GM23248 (cell line): ENCODE measurements at regions not wholly inside any gene's neighbourhood (a gene's known extent, or its start where the extent isn't known, plus 50 kb on each side); places are given as distances from the start of the nearest gene placed in this dataset.

ENCODE experiments used
- DNase-seq: peaks from one replicate; pipeline ENCODE4 v3.0.0-alpha.2; 2015
- H2AFZ ChIP-seq: fragments of 200-600 bp; sonication (generic); 2 replicates; pipeline ENCODE4 v1.6.1; 2016; ENCODE audit warnings: antibody characterized with exemption
- H3F3A ChIP-seq: fragments of 200-600 bp; sonication (generic); 2 replicates; pipeline ENCODE4 v1.6.1; 2016; ENCODE audit warnings: mild to moderate bottlenecking, antibody characterized with exemption, mixed run types; ENCODE audit not compliant: insufficient read depth
- H3K27ac ChIP-seq: fragments of 200-600 bp; sonication (generic); 2 replicates; pipeline ENCODE4 v1.5.1; 2016; ENCODE audit warnings: mild to moderate bottlenecking
- H3K27me3 ChIP-seq: fragments of 200-600 bp; sonication (generic); replicated peaks from 2 replicates; pipeline ENCODE4 v1.6.1; 2016; ENCODE audit warnings: mild to moderate bottlenecking; ENCODE audit not compliant: insufficient read depth
- H3K36me3 ChIP-seq: fragments of 200-600 bp; sonication (generic); 2 replicates; pipeline ENCODE4 v1.6.1; 2016; ENCODE audit warnings: low read depth, mild to moderate bottlenecking
- H3K4me1 ChIP-seq: fragments of 200-600 bp; sonication (generic); 2 replicates; pipeline ENCODE4 v1.6.1; 2016; ENCODE audit warnings: mild to moderate bottlenecking; ENCODE audit not compliant: insufficient read depth
- H3K4me2 ChIP-seq: fragments of 200-600 bp; sonication (generic); one replicate; pipeline ENCODE4 v1.6.1; 2016; ENCODE audit warnings: mild to moderate bottlenecking; ENCODE audit not compliant: unreplicated experiment
- H3K4me3 ChIP-seq: fragments of 200-600 bp; sonication (generic); 2 replicates; pipeline ENCODE4 v1.5.1; 2016; ENCODE audit warnings: mild to moderate bottlenecking
- H3K79me2 ChIP-seq: fragments of 200-600 bp; sonication (generic); 2 replicates; pipeline ENCODE4 v1.6.1; 2016; ENCODE audit warnings: mild to moderate bottlenecking; ENCODE audit not compliant: insufficient read depth
- H3K9ac ChIP-seq: fragments of 200-600 bp; sonication (generic); 2 replicates; pipeline ENCODE4 v1.6.1; 2016; ENCODE audit warnings: mild to moderate bottlenecking
- H3K9me2 ChIP-seq: fragments of 200-600 bp; sonication (generic); 2 replicates; pipeline ENCODE4 v1.6.1; 2016; ENCODE audit warnings: mixed run types, mild to moderate bottlenecking, moderate library complexity; ENCODE audit not compliant: insufficient read depth
- H3K9me3 ChIP-seq: fragments of 200-600 bp; sonication (generic); one replicate; pipeline ENCODE4 v1.6.1; 2017; ENCODE audit warnings: low read depth
- H4K20me1 ChIP-seq: fragments of 200-600 bp; sonication (generic); 2 replicates; pipeline ENCODE4 v1.6.0; 2016; ENCODE audit not compliant: insufficient read depth
- EZH2 ChIP-seq: fragments of 200-600 bp; sonication (generic); IDR thresholded peaks from 2 replicates; pipeline ENCODE4 v1.6.1; 2018; ENCODE audit warnings: antibody characterized with exemption, mild to moderate bottlenecking; ENCODE audit not compliant: insufficient read depth, poor library complexity, severe bottlenecking
- EZH2phosphoT487 ChIP-seq: fragments of 200-600 bp; sonication (generic); IDR thresholded peaks from 2 replicates; pipeline ENCODE4 v1.6.1; 2018; ENCODE audit warnings: antibody characterized with exemption, moderate library complexity, mild to moderate bottlenecking, low read depth; ENCODE audit not compliant: insufficient read depth
- WGBS, 2 experiments: methylation state at CpG; one replicate each; pipeline ENCODE4 v1.1.6; 2015 to 2017; ENCODE audit warnings: low lambda C conversion rate in 2 of 2, low coverage in 1 of 2; ENCODE audit errors: missing lambda C conversion rate in 2 of 2; 5-methylcytosine and 5-hydroxymethylcytosine counted together
- in situ Hi-C: fragments of 300-500 bp; cut with MboI; formaldehyde crosslinking; loops from 2 replicates; pipeline ENCODE4 v1.15.0; 2020

- Histone ChIP-seq H3K79me2 (no peaks in the 10 kb centered on the region), H3K4me3 (no peak overlapping the region), H3K27ac (no peak overlapping the region), H3F3A (no peaks in the 10 kb centered on the region), H3K9ac (no peak overlapping the region), H3K9me3 (no peaks in the 10 kb centered on the region), H3K4me2 (no peak overlapping the region), H3K9me2 (no peaks in the 10 kb centered on the region), H3K36me3 (no peaks in the 10 kb centered on the region), H2AFZ (no peak overlapping the region), H3K27me3 (no peaks in the 10 kb centered on the region), H4K20me1 (no peaks in the 10 kb centered on the region), H3K4me1 (no peaks in the 10 kb centered on the region)
- WGBS, 2 experiments = 64 to 66% methylated on average over 14 of the region's 14 CpGs
- DNase-seq = no peak
- in situ Hi-C loops = no loop called here
- TF ChIP-seq EZH2phosphoT487 (no peak), EZH2 (no peak)
Measured at GRCh38 chr11:15300341-15300740, 185.6 kb downstream of the INSC start.

DNA sequence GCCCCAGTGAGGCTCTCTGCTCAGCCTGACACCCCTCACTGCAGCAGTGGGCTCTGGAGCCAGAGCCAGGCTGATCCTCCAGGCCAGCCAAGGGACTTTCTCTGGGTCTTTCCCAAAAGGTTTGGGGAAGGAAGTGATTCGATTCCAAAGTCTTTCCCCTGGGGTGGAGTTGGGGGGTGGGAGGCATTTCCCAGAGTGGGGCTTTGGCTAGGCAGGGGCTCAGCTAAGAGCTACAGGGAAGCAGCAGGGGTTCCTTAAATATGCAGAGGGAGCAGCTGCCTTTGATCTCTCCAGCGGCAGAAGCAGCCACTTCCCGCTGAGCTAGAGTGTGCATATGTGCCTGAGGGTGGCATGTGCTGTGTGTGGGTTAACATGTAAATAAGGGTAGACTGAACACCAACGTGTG is 192.9 kb downstream of the INSC start:
- Histone ChIP-seq H3K36me3 (no peaks in the 10 kb centered on the region), H3K4me1 (no peaks in the 10 kb centered on the region), H3K27me3 (no peaks in the 10 kb centered on the region), H2AFZ (no peak overlapping the region), H3K4me3 (no peak overlapping the region), H3K27ac (no peak overlapping the region), H3F3A (no peaks in the 10 kb centered on the region), H3K9me2 (no peaks in the 10 kb centered on the region), H3K4me2 (no peak overlapping the region), H3K9me3 (no peaks in the 10 kb centered on the region), H3K9ac (no peak overlapping the region), H4K20me1 (no peaks in the 10 kb centered on the region), H3K79me2 (no peaks in the 10 kb centered on the region)
- no peak for DNase-seq
- WGBS, 2 experiments = 3 to 4% methylated on average over 4 of the region's 4 CpGs
- TF ChIP-seq EZH2phosphoT487 (no peak), EZH2 (no peak)
- in situ Hi-C loops = no loop called here

GRCh38 chr11:15308840-15309239 is 194.1 kb downstream of the INSC start:
- Histone ChIP-seq H3K9me2 (no peaks in the 10 kb centered on the region), H3K79me2 (no peaks in the 10 kb centered on the region), H4K20me1 (no peaks in the 10 kb centered on the region), H3K4me3 (no peak overlapping the region), H3K4me2 (no peak overlapping the region), H3K36me3 (no peaks in the 10 kb centered on the region), H3K4me1 (no peaks in the 10 kb centered on the region), H3F3A (no peaks in the 10 kb centered on the region), H3K9me3 (no peaks in the 10 kb centered on the region), H3K27me3 (no peaks in the 10 kb centered on the region), H3K27ac (no peak overlapping the region), H2AFZ (no peak overlapping the region), H3K9ac (no peak overlapping the region)
- 36 to 40% methylated on average over 2 of the region's 2 CpGs for WGBS, 2 experiments
- no peak for DNase-seq
- TF ChIP-seq EZH2 (no peak), EZH2phosphoT487 (no peak)
- in situ Hi-C loops = no loop called here

- WGBS, 2 experiments = 0% methylated on average over 1 of the region's 1 CpG
- TF ChIP-seq EZH2phosphoT487 (no peak), EZH2 (no peak)
- H2AFZ ChIP-seq = no peak overlapping the region
- DNase-seq = peak; percentile 7
- no peak overlapping the region for H3K27ac ChIP-seq
- no peak overlapping the region for H3K4me2 ChIP-seq
- H3K79me2 ChIP-seq = no peaks in the 10 kb centered on the region
- in situ Hi-C loops = no loop called here
- H3K27me3 ChIP-seq = no peaks in the 10 kb centered on the region
- H3F3A ChIP-seq = no peaks in the 10 kb centered on the region
- H3K36me3 ChIP-seq = no peaks in the 10 kb centered on the region
- H3K9ac ChIP-seq = no peak overlapping the region
- no peak overlapping the region for H3K4me3 ChIP-seq
- H3K9me3 ChIP-seq = no peaks in the 10 kb centered on the region
- no peaks in the 10 kb centered on the region for H3K4me1 ChIP-seq
- H3K9me2 ChIP-seq = no peaks in the 10 kb centered on the region
- no peaks in the 10 kb centered on the region for H4K20me1 ChIP-seq
Measured at GRCh38 chr11:15309296-15309695, 194.6 kb downstream of the INSC start.

DNA sequence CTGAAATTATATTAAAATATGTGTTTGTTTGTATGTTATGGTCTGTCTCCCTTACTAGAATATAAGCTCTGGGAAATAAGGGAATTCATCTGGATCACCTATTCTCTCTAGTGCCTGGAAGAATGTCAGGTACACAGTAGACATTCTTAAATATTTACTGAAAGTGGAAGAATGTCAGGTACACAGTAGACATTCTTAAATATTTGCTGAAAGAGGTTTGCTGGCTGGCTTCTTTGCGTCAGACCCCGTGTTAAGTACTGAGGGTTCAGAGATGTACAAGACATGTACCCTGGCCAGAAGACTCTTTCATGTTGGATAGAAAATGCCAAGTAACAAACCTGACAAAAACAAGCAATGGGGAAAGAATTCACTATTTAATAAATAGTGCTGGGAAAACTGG is 199.1 kb downstream of the INSC start:
- H4K20me1 ChIP-seq = no peaks in the 10 kb centered on the region
- H3K36me3 ChIP-seq = no peaks in the 10 kb centered on the region
- WGBS, 2 experiments = 41 to 42% methylated on average over 2 of the region's 2 CpGs
- no peaks in the 10 kb centered on the region for H3K4me1 ChIP-seq
- TF ChIP-seq EZH2 (no peak), EZH2phosphoT487 (no peak)
- no peaks in the 10 kb centered on the region for H3K27me3 ChIP-seq
- no peaks in the 10 kb centered on the region for H3K9me3 ChIP-seq
- H3K4me3 ChIP-seq = no peak overlapping the region
- H3K27ac ChIP-seq = no peak overlapping the region
- H3K9me2 ChIP-seq = no peaks in the 10 kb centered on the region
- in situ Hi-C loops = no loop called here
- no peak overlapping the region for H2AFZ ChIP-seq
- no peak overlapping the region for H3K9ac ChIP-seq
- H3K79me2 ChIP-seq = no peaks in the 10 kb centered on the region
- DNase-seq = no peak
- H3K4me2 ChIP-seq = no peak overlapping the region
- no peaks in the 10 kb centered on the region for H3F3A ChIP-seq
